Motor neuron (in vitro differentiated cells): ENCODE measurements at regions not wholly inside any gene's neighbourhood (a gene's known extent, or its start where the extent isn't known, plus 50 kb on each side); places are given as distances from the start of the nearest gene placed in this dataset.

Experiments used
- ATAC-seq, 8 experiments: fragments of 200-7000 bp; cut with Tn5 transposase; replicated peaks in 6 of 8; 2 replicates each; pipeline ENCODE4 v1.8.0; 2021; ENCODE audit warnings: mild to moderate bottlenecking in 8 of 8, moderate library complexity in 8 of 8
- H3K27ac ChIP-seq, 2 donors: fragments of 250-450 bp; sonication (Bioruptor Pico); 2 replicates each; pipeline ENCODE4 v1.9.0; 2021; ENCODE audit warnings: antibody characterized with exemption in 2 of 2, mild to moderate bottlenecking in 2 of 2, moderate library complexity in 1 of 2
- H3K4me1 ChIP-seq, 2 donors: fragments of 250-450 bp; sonication (Bioruptor Pico); replicated peaks in 1 of 2; 2 replicates each; pipeline ENCODE4 v1.6.1; 2021; ENCODE audit warnings: antibody characterized with exemption in 2 of 2, mild to moderate bottlenecking in 2 of 2, moderate library complexity in 1 of 2
- H3K4me3 ChIP-seq, 5 donors: fragments of 250-450 bp; sonication (Bioruptor Pico); 2 replicates each; pipeline ENCODE4 v1.9.0; 2021; ENCODE audit warnings: antibody characterized with exemption in 5 of 5, mild to moderate bottlenecking in 5 of 5, moderate library complexity in 4 of 5
- WGBS, 10 experiments: fragments of 450-650 bp; shearing (Covaris generic); methylation state at CpG; one replicate each; pipeline ENCODE4 v1.0.0; 2022; 5-methylcytosine and 5-hydroxymethylcytosine counted together
- in situ Hi-C, 9 experiments: fragments of 400-800 bp; cut with MboI; loops; one replicate each; pipeline ENCODE4 v1.15.0; 2021; ENCODE audit warnings: low sequenced_read_pairs in 9 of 9, low pct_unique_long_range_greater_than_20kb in 2 of 9; ENCODE audit not compliant: unreplicated experiment in 9 of 9

GRCh38 chr12:28909291-28909690, 239.8 kb upstream of the FAR2 start:
- no peaks in the 10 kb centered on the region for H3K4me1 ChIP-seq
- no peak overlapping the region for H3K4me3 ChIP-seq
- WGBS, 10 experiments, result 0 to 93% (median 60%) methylated on average over 1 of the region's 1 CpG; no CpG with 5 or more reads in 3 of the 10 experiments
- no peak overlapping the region for H3K27ac ChIP-seq
- ATAC-seq, result no peak
- in situ Hi-C loops, result no loop called here

- 0 to 86% (median 39%) methylated on average over 1 to 3 of the region's 3 CpGs for WGBS, 10 experiments
- ATAC-seq, result peak in 2 of 8 experiments; percentile 90 to 99
- Histone ChIP-seq H3K4me3 (no peak overlapping the region), H3K4me1 (no peaks in the 10 kb centered on the region), H3K27ac (no peak overlapping the region)
- in situ Hi-C loops, result no loop called here
These were observed 223.2 kb upstream of the FAR2 start for GRCh38 chr12:28925719-28926376.

DNA sequence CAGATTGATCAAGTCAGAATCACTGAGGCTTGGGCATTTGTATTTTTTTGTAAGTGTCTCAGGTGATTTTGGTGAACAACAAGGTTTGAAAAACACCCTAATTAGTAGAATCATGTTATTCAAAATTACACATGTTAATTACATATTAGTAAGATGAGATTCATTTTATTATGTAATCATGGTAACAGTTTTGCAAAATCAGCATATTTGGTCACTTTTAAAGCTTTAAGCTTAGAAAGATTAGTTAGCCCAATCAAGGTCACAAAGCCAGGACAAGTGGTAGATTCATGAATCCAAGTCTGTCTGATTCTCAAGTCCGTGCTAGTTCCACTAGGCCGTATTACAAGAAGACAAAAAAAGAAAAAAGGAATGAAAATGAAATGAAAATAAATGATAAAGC, 218.4 kb upstream of the FAR2 start:
- ATAC-seq, result no peak
- in situ Hi-C loops, result no loop called here
- Histone ChIP-seq H3K4me1 (no peaks in the 10 kb centered on the region), H3K27ac (no peak overlapping the region), H3K4me3 (no peak overlapping the region)
- 60 to 100% (median 92%) methylated on average over 1 to 2 of the region's 2 CpGs for whole genome bisulfite sequencing, 10 experiments

DNA sequence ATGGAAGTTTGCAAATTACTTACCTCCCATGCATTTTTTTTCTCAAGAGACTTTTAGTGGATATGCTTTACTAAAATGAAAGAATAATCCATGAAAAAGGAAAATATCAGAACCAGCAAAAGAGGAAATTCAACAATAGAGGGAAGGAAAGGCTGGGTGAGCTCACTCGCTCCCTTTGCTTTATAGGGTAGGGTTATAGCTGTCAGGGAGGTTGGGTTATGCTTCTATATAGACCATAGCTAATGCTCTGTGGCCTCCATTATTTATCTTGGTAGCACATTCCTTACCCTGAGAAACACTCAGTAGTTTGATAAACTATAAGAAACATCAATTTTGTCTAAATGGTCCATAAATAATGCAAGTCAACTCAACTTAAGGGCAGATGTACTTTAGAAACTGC, 215.9 kb upstream of the FAR2 start:
- ATAC-seq, result no peak
- Histone ChIP-seq H3K4me1 (no peaks in the 10 kb centered on the region), H3K4me3 (no peak overlapping the region), H3K27ac (no peak overlapping the region)
- 80 to 100% (median 100%) methylated on average over 1 of the region's 1 CpG; no CpG with 5 or more reads in 2 of the 10 experiments for WGBS, 10 experiments
- in situ Hi-C loops, result no loop called here

DNA sequence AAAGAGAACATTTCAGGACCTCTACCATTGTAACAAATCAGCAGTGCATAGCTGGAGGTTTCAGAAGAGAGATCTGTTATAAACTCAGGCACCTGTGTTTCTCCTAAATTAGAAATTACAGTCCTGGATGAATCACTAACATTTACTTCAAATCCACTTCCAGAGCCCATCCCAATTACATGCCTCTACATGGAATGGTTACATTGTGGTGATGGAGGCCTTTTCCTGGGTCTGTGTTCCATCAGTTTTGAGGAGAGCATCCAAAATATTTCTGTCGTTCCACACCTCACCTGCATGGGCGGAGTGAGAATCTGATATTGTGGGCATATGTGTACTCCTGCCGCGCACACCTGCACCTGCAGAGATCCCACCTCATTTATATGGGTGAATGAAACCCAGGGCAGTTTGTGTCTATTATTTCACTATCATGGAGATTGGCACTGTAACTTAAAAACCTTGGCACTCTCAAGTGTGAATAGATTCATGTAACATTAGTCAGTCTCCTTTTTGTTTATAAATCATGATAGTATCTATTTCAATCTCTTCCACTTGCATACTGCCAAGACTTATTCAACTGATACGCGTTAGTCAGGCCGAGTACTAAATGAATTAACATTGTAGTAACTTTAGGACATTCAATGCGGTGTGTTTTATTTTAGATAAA, 215.1 kb upstream of the FAR2 start:
- Histone ChIP-seq H3K4me1 (no peaks in the 10 kb centered on the region), H3K27ac (no peak overlapping the region), H3K4me3 (no peak overlapping the region)
- WGBS, 10 experiments, result 33 to 100% (median 91%) methylated on average over 3 to 8 of the region's 8 CpGs
- no peak for ATAC-seq
- in situ Hi-C loops, result no loop called here

- ATAC-seq, result no peak
- in situ Hi-C loops, result no loop called here
- Histone ChIP-seq H3K4me1 (no peaks in the 10 kb centered on the region), H3K27ac (no peak overlapping the region), H3K4me3 (no peak overlapping the region)
- 0 to 100% (median 60%) methylated on average over 1 of the region's 1 CpG; no CpG with 5 or more reads in 3 of the 10 experiments for WGBS, 10 experiments
These were observed 212.9 kb upstream of the FAR2 start for GRCh38 chr12:28936221-28936620.

- no peak overlapping the region for H3K27ac ChIP-seq
- ATAC-seq, result no peak
- no peak overlapping the region for H3K4me3 ChIP-seq
- 17 to 100% (median 74%) methylated on average over 1 to 3 of the region's 3 CpGs; no CpG with 5 or more reads in 1 of the 10 experiments for WGBS, 10 experiments
- H3K4me1 ChIP-seq, result no peaks in the 10 kb centered on the region
- in situ Hi-C loops, result no loop called here
These were observed 212.4 kb upstream of the FAR2 start for GRCh38 chr12:28936711-28937110.

DNA sequence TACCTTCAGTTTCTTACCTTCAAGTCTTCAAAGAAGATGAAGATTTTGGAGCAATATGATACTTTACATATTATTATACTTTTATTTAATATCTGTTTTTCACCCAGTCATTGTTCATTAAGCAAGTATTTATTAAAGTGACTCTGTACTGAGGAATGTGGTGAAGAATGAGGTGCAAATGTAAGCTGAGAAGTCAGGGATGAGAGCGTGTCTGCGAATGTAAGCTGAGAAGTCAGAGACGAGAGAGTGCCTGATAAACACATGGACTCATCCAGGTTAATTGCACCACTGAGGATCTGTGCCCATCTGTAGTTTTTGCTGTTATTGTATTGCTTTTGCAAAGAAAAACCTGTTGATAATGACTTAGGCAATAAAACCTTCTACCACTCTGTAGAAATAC, 211.9 kb upstream of the FAR2 start:
- 43 to 100% (median 73%) methylated on average over 1 to 3 of the region's 3 CpGs; no CpG with 5 or more reads in 4 of the 10 experiments for WGBS, 10 experiments
- Histone ChIP-seq H3K4me3 (no peak overlapping the region), H3K27ac (no peak overlapping the region), H3K4me1 (no peaks in the 10 kb centered on the region)
- in situ Hi-C loops, result no loop called here
- ATAC-seq, result peak in 1 of 8 experiments; percentile 49

GRCh38 chr12:28938056-28938455, 211.0 kb upstream of the FAR2 start:
- Histone ChIP-seq H3K4me3 (no peak overlapping the region), H3K27ac (no peak overlapping the region), H3K4me1 (no peaks in the 10 kb centered on the region)
- in situ Hi-C loops, result no loop called here
- 81 to 100% (median 95%) methylated on average over 3 to 5 of the region's 5 CpGs for WGBS, 10 experiments
- no peak for ATAC-seq

DNA sequence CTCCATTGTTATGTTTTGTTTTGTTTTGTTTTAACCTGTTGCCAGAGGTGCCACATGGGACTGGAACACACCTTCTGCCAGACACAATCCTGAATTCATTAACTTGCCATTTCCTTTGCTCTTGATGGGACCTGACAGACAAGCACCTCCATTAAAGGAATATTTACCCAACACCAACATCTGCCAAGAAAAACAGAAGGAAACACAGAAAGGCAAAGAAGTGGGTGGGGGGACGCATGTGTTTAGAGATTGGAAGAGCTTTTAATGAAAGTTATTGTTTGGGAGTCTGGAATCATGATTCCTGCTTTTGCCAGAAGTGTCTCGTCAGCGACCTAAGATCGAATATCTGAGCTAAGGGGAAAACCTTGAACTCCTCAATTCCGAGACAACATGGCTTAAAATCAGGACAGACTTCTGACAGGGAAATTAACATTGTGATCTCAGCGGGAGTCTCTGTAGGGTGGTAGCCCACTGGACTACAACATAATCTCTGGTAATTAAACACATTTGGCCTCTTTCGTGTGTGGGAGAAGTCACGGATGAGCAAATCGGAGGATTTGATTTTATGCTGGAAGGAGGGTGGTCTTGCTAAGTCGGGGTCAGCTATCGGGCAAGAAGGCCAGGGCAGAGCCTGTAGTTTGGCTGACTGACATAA, 210.4 kb upstream of the FAR2 start:
- in situ Hi-C loops, result no loop called here
- H3K4me1 ChIP-seq, result no peaks in the 10 kb centered on the region
- no peak for ATAC-seq
- H3K4me3 ChIP-seq, result no peak overlapping the region
- no peak overlapping the region for H3K27ac ChIP-seq
- WGBS, 10 experiments, result 60 to 100% (median 91%) methylated on average over 1 to 9 of the region's 11 CpGs; no CpG with 5 or more reads in 1 of the 10 experiments

GRCh38 chr12:28939427-28939826, 209.7 kb upstream of the FAR2 start:
- in situ Hi-C loops, result no loop called here
- H3K4me1 ChIP-seq, result no peaks in the 10 kb centered on the region
- no peak overlapping the region for H3K27ac ChIP-seq
- WGBS, 10 experiments, result 55 to 100% (median 83%) methylated on average over 1 to 2 of the region's 2 CpGs; no CpG with 5 or more reads in 3 of the 10 experiments
- no peak for ATAC-seq
- no peak overlapping the region for H3K4me3 ChIP-seq

- no peaks in the 10 kb centered on the region for H3K4me1 ChIP-seq
- in situ Hi-C loops, result no loop called here
- peak in 3 of 8 experiments; percentile 53 to 97 (median 89) for ATAC-seq
- WGBS, 10 experiments, result 0 to 100% (median 70%) methylated on average over 1 to 2 of the region's 2 CpGs; no CpG with 5 or more reads in 2 of the 10 experiments
- no peak overlapping the region for H3K4me3 ChIP-seq
- H3K27ac ChIP-seq, result no peak overlapping the region
These were observed 207.8 kb upstream of the FAR2 start for GRCh38 chr12:28941248-28941647.

GRCh38 chr12:28946361-28946760, 202.7 kb upstream of the FAR2 start:
- ATAC-seq, result no peak
- no peak overlapping the region for H3K4me3 ChIP-seq
- no peaks in the 10 kb centered on the region for H3K4me1 ChIP-seq
- WGBS, 10 experiments, result 17 to 95% (median 79%) methylated on average over 1 to 5 of the region's 6 CpGs; no CpG with 5 or more reads in 1 of the 10 experiments
- in situ Hi-C loops, result no loop called here
- no peak overlapping the region for H3K27ac ChIP-seq
